Choroid plexus epithelial cell (primary cell): ENCODE measurements at regions not wholly inside any gene's neighbourhood (a gene's known extent, or its start where the extent isn't known, plus 50 kb on each side); places are given as distances from the start of the nearest gene placed in this dataset.
A peak's percentile ranks its signal among the peaks of the same experiment; 100 is the strongest.

Source experiments
- DNase-seq: peaks from one replicate; pipeline ENCODE4 v3.0.0-alpha.2; 2010; ENCODE audit warnings: low read depth
- H3K4me3 ChIP-seq: 2 replicates; pipeline ENCODE4 v1.5.1; 2011; ENCODE audit warnings: low read depth, mild to moderate bottlenecking, control low read depth, low read length, moderate library complexity
- CTCF ChIP-seq: conservative IDR thresholded peaks from 2 replicates; pipeline ENCODE4 v1.5.1; 2011; ENCODE audit warnings: low read depth, mild to moderate bottlenecking, control low read depth, inconsistent platforms, low read length, moderate library complexity

GRCh38 chr3:134094491-134094890 is 64.8 kb upstream of the SLCO2A1 start:
- no peak overlapping the region for H3K4me3 ChIP-seq
- TF ChIP-seq CTCF: no peak
- DNase-seq: peak; percentile 83

- no peak for TF ChIP-seq CTCF
- no peak overlapping the region for H3K4me3 ChIP-seq
- DNase-seq: peak; percentile 38
Measured at GRCh38 chr3:134093956-134094355, 64.2 kb upstream of the SLCO2A1 start.

- TF ChIP-seq CTCF: no peak
- DNase-seq: peak; percentile 56
- no peak overlapping the region for H3K4me3 ChIP-seq
Measured at GRCh38 chr3:134092208-134092701, 62.5 kb upstream of the SLCO2A1 start.

GRCh38 chr3:134090031-134090430 is 60.3 kb upstream of the SLCO2A1 start:
- DNase-seq: peak; percentile 56
- no peak for TF ChIP-seq CTCF
- no peak overlapping the region for H3K4me3 ChIP-seq

GRCh38 chr3:134087060-134087974 is 57.6 kb upstream of the SLCO2A1 start:
- TF ChIP-seq CTCF: no peak
- DNase-seq: peak; percentile 15
- H3K4me3 ChIP-seq: no peak overlapping the region

- no peak overlapping the region for H3K4me3 ChIP-seq
- DNase-seq: no peak
- no peak for TF ChIP-seq CTCF
Measured at GRCh38 chr3:134086616-134087015, 56.9 kb upstream of the SLCO2A1 start.
